ENCODE measurements at regions not wholly inside any gene's neighbourhood (a gene's known extent, or its start where the extent isn't known, plus 50 kb on each side); places are given as distances from the start of the nearest gene placed in this dataset.

DNA sequence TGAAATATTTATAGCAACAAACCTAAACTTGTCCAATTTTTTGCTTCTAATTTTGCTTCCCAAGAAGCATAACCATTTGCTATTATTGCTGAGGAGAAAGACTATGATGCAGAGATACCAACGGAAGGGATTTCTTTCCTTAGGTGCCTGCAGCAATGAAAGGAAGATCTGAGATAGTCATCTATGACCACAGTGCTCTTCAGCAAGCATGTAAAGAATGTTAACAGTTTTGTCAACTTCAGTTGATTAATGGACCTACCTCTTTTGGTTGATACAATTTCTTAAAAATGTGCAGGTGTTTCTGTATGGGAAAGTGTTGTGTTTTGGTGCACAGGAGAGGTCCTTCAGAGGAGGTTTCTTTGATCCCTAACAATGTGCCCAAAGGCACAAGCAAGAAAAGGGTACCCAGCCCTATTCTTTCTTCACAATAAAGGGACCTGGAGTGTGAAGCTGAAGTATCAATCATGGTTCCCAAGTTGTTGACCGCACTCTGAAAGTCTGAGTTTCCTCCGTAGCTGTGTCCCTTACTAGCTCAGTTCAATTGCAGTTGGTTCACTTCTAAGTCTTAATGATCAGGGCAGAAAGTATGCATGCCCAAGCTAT, 307.7 kb upstream of the KCNH8 start:
- TF ChIP-seq POLR2A (IDR thresholded peaks at IDR 0.05; ENCODE audit: low read length) (no peak), GATA1 (IDR thresholded peaks at IDR 0.05; ENCODE audit: low read depth, low read length) (no peak)

Measured in erythroblast (primary cell).